ENCODE measurements at regions not wholly inside any gene's neighbourhood (a gene's known extent, or its start where the extent isn't known, plus 50 kb on each side); places are given as distances from the start of the nearest gene placed in this dataset.
"Not testable (repeated sequence)": the region's sequence is repeated elsewhere in the genome, so short reads cannot be mapped to it uniquely, and the experiment has no call there.

- no peak for DNase-seq (ENCODE audit: low read depth in 4 of 4, low spot score in 2 of 4)
These were observed 128.7 kb downstream of the CEP120 start for GRCh38 chr5:123294544-123294943.

GRCh38 chr5:123289210-123289609 is 134.0 kb downstream of the CEP120 start:
- DNase-seq (ENCODE audit: low read depth in 4 of 4, low spot score in 2 of 4) = no peak

- DNase-seq (ENCODE audit: low read depth in 4 of 4, low spot score in 2 of 4) = no peak
These were observed 135.3 kb downstream of the CEP120 start for GRCh38 chr5:123287881-123288280.

- DNase-seq (ENCODE audit: low read depth in 4 of 4, low spot score in 2 of 4) = no peak
These were observed 136.3 kb downstream of the CEP120 start for GRCh38 chr5:123286891-123287290.

- peak in 1 of 4 donors; percentile 56 for DNase-seq (ENCODE audit: low read depth in 4 of 4, low spot score in 2 of 4)
These were observed 137.8 kb downstream of the CEP120 start for GRCh38 chr5:123285122-123286023.

- DNase-seq (ENCODE audit: low read depth in 4 of 4, low spot score in 2 of 4) = no peak
These were observed 139.7 kb downstream of the CEP120 start for GRCh38 chr5:123283499-123283898.

- DNase-seq (ENCODE audit: low read depth in 4 of 4, low spot score in 2 of 4) = no peak
These were observed 140.2 kb downstream of the CEP120 start for GRCh38 chr5:123283031-123283430.

- no peak for DNase-seq (ENCODE audit: low read depth in 4 of 4, low spot score in 2 of 4)
These were observed 140.8 kb downstream of the CEP120 start for GRCh38 chr5:123282444-123282843.

GRCh38 chr5:123280854-123281253 is 142.3 kb downstream of the CEP120 start:
- DNase-seq (ENCODE audit: low read depth in 4 of 4, low spot score in 2 of 4) = not testable (repeated sequence)

- no peak for DNase-seq (ENCODE audit: low read depth in 4 of 4, low spot score in 2 of 4)
These were observed 144.1 kb downstream of the CEP120 start for GRCh38 chr5:123279136-123279535.

GRCh38 chr5:123278284-123278683 is 144.9 kb downstream of the CEP120 start:
- DNase-seq (ENCODE audit: low read depth in 4 of 4, low spot score in 2 of 4) = no peak

GRCh38 chr5:123273984-123274383 is 149.2 kb downstream of the CEP120 start:
- DNase-seq (ENCODE audit: low read depth in 4 of 4, low spot score in 2 of 4) = no peak

- no peak for DNase-seq (ENCODE audit: low read depth in 4 of 4, low spot score in 2 of 4)
These were observed 150.1 kb downstream of the CEP120 start for GRCh38 chr5:123273095-123273494.

- no peak for DNase-seq (ENCODE audit: low read depth in 4 of 4, low spot score in 2 of 4)
These were observed 153.4 kb downstream of the CEP120 start for GRCh38 chr5:123269851-123270250.

- DNase-seq (ENCODE audit: low read depth in 4 of 4, low spot score in 2 of 4) = no peak
These were observed 153.8 kb downstream of the CEP120 start for GRCh38 chr5:123269436-123269835.

- DNase-seq (ENCODE audit: low read depth in 4 of 4, low spot score in 2 of 4) = no peak
These were observed 156.8 kb downstream of the CEP120 start for GRCh38 chr5:123266365-123266764.

GRCh38 chr5:123265551-123265950 is 157.7 kb downstream of the CEP120 start:
- no peak for DNase-seq (ENCODE audit: low read depth in 4 of 4, low spot score in 2 of 4)

GRCh38 chr5:123264394-123264793 is 158.8 kb downstream of the CEP120 start:
- no peak for DNase-seq (ENCODE audit: low read depth in 4 of 4, low spot score in 2 of 4)

GRCh38 chr5:123263859-123264258 is 159.3 kb downstream of the CEP120 start:
- DNase-seq (ENCODE audit: low read depth in 4 of 4, low spot score in 2 of 4) = no peak

GRCh38 chr5:123262216-123262823 is 160.9 kb downstream of the CEP120 start:
- no peak for DNase-seq (ENCODE audit: low read depth in 4 of 4, low spot score in 2 of 4)

- no peak for DNase-seq (ENCODE audit: low read depth in 4 of 4, low spot score in 2 of 4)
These were observed 161.5 kb downstream of the CEP120 start for GRCh38 chr5:123261752-123262151.

GRCh38 chr5:123249446-123249845 is 160.4 kb downstream of the PRDM6 start:
- peak in 1 of 4 donors; percentile 23 for DNase-seq (ENCODE audit: low read depth in 4 of 4, low spot score in 2 of 4)

Measured in left renal cortex interstitium (tissue), 4 donors.